ACC112 (cell line): ENCODE measurements at regions not wholly inside any gene's neighbourhood (a gene's known extent, or its start where the extent isn't known, plus 50 kb on each side); places are given as distances from the start of the nearest gene placed in this dataset.

Experiments used
- H2AFZ ChIP-seq: fragments of 200-600 bp; sonication (generic); one replicate; pipeline ENCODE4 v1.6.0; 2017; ENCODE audit warnings: antibody characterized with exemption, low read length; ENCODE audit not compliant: unreplicated experiment
- H3K27ac ChIP-seq: fragments of 200-600 bp; sonication (generic); 2 replicates; pipeline ENCODE4 v1.5.1; 2014; ENCODE audit warnings: low read depth, mild to moderate bottlenecking, antibody characterized with exemption, low read length, moderate library complexity
- H3K27me3 ChIP-seq: fragments of 200-600 bp; sonication (generic); 2 replicates; pipeline ENCODE4 v1.6.1; 2014; ENCODE audit warnings: mild to moderate bottlenecking, antibody characterized with exemption, low read length, moderate library complexity, mixed read lengths; ENCODE audit not compliant: insufficient read depth
- H3K36me3 ChIP-seq: fragments of 200-600 bp; sonication (generic); 2 replicates; pipeline ENCODE4 v1.6.1; 2016; ENCODE audit warnings: mild to moderate bottlenecking, antibody characterized with exemption, low read length, moderate library complexity, mixed read lengths; ENCODE audit not compliant: insufficient read depth
- H3K4me1 ChIP-seq: fragments of 200-600 bp; sonication (generic); one replicate; pipeline ENCODE4 v1.6.1; 2016; ENCODE audit warnings: low read length, mixed read lengths; ENCODE audit not compliant: insufficient read depth, unreplicated experiment, control insufficient read depth
- H3K4me3 ChIP-seq: fragments of 200-600 bp; sonication (generic); 2 replicates; pipeline ENCODE4 v1.5.1; 2014; ENCODE audit warnings: mild to moderate bottlenecking, low read depth, low read length
- H3K79me2 ChIP-seq: fragments of 200-600 bp; sonication (generic); one replicate; pipeline ENCODE4 v1.6.0; 2016; ENCODE audit warnings: low read length; ENCODE audit not compliant: control insufficient read depth, unreplicated experiment, insufficient read depth

DNA sequence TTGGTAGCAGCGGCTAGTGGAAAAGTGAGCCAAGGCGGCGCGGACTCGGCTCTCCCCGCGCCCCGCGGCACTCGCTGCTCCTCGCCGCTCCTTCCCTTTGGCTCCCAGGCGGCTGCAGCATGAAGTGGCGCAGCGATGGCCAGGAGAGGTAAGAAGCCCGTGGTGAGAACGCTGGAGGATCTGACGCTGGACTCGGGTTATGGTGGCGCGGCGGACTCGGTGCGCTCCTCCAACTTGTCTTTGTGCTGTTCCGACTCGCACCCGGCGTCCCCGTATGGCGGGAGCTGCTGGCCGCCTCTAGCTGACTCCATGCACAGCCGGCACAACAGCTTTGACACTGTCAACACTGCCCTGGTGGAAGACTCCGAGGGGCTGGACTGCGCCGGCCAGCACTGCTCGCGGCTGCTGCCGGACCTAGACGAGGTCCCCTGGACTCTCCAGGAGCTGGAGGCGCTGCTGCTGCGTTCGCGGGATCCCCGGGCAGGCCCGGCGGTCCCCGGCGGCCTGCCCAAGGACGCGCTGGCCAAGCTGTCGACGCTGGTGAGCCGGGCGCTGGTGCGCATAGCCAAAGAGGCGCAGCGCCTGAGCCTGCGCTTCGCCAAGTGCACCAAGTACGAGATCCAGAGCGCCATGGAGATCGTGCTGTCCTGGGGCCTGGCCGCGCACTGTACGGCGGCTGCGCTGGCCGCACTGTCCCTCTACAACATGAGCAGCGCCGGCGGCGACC is 225.6 kb upstream of the CRY1 start:
- Histone ChIP-seq H3K27me3 (peaks cover 94% of the 10 kb centered on the region), H3K36me3 (no peaks in the 10 kb centered on the region), H3K4me3 (peak overlapping the region; percentile 74), H3K27ac (no peak overlapping the region), H2AFZ (peak overlapping the region; percentile 32), H3K79me2 (no peaks in the 10 kb centered on the region), H3K4me1 (no peaks in the 10 kb centered on the region)

DNA sequence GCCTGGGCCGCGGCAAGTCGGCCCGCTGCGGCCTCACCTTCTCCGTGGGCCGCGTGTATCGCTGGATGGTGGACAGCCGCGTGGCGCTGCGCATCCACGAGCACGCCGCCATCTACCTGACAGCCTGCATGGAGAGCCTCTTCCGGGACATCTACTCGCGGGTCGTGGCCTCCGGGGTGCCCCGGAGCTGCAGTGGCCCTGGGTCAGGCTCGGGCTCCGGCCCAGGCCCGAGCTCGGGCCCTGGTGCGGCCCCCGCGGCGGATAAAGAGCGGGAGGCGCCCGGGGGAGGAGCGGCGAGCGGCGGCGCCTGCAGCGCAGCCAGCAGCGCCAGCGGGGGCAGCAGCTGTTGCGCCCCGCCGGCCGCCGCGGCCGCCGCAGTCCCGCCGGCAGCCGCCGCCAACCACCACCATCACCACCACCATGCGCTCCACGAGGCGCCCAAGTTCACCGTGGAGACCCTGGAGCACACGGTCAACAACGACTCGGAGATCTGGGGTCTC is 226.2 kb upstream of the CRY1 start:
- Histone ChIP-seq H3K27ac (no peak overlapping the region), H2AFZ (peak overlapping the region; percentile 32), H3K36me3 (no peaks in the 10 kb centered on the region), H3K4me3 (peak overlapping the region; percentile 74), H3K79me2 (no peaks in the 10 kb centered on the region), H3K4me1 (no peaks in the 10 kb centered on the region), H3K27me3 (peaks cover 87% of the 10 kb centered on the region)

DNA sequence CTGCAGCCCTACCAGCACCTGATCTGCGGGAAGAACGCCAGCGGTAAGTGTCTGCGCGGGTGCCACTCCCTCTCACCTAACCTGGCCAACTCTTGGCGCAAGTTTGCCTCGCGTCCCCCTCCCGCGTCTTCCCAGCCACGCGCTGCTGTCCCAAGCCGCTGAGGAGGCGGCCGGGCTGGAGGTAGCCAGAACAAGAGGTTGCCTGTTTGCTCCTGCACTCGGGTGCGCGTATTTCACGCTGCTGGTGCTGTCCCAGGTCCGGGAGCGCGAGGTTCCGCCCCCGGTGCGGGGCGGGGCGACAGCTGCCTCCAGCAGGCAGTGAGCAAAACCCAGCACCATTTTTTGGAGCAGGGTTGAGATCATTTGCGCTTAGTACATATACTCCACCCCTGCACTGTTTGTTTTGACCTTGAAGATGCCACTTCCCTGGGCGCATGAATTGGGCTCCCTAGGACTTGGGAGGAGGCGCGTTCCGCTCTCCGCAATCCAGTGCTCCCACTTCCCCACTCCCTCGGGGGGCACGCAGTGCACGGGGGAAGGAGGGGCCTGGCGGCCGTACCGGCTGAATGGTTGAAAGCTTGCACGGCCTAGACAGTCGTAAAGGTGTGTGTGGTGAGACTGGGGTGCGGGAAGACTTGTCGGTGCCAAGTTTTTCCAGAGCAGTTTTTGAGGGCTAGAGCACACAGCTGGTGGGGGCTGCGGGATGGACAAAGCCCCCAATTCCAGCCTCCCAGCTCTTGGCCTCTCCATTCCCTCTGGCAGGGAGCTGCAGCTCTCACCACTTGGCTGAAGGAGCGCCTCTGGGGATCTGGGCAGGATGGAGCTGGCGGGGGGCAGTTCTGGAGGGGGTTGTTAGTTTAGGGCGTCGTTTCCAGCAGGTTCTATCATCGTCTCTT is 226.9 kb upstream of the CRY1 start:
- Histone ChIP-seq H3K4me1 (no peaks in the 10 kb centered on the region), H3K4me3 (peak overlapping the region; percentile 74), H3K36me3 (no peaks in the 10 kb centered on the region), H3K79me2 (no peaks in the 10 kb centered on the region), H3K27ac (no peak overlapping the region), H2AFZ (no peak overlapping the region), H3K27me3 (peaks cover 80% of the 10 kb centered on the region)

DNA sequence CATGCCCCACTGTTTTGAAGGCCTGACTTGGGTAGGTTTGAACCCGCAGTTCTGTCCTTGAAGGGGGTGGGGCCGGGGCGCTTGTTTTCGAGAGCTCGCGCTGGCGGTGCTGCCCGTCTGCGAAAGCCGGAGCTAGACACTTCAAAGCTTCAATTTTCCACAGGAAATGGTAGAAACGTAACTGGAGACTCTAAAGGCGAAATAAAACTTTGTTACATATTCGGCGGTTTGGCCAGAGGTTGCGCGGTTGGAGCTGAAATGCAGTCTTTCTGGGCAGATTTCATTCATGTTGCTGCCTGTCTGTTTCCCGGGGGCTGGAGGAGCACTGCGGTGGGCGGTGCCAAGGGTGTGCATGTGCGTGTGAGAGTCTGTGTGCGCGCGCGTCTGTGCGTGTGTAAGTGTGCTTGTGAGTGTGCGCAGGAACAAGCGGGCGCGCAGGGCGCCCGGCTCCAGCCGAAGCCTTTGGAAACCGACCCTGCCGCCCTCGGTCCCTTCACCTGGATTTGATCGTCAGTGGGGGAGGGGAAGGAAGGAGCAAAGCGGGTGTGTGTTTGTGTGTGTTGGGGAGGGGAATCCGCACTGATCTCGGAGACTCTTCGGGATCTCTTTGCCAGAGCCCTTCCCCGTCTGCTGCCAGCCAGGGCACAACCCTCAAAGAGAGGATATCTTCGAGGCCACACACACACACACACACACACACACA is 227.7 kb upstream of the CRY1 start:
- Histone ChIP-seq H3K36me3 (no peaks in the 10 kb centered on the region), H3K27me3 (peaks cover 72% of the 10 kb centered on the region), H3K4me3 (peak overlapping the region; percentile 74), H2AFZ (no peak overlapping the region), H3K79me2 (no peaks in the 10 kb centered on the region), H3K4me1 (no peaks in the 10 kb centered on the region), H3K27ac (no peak overlapping the region)

DNA sequence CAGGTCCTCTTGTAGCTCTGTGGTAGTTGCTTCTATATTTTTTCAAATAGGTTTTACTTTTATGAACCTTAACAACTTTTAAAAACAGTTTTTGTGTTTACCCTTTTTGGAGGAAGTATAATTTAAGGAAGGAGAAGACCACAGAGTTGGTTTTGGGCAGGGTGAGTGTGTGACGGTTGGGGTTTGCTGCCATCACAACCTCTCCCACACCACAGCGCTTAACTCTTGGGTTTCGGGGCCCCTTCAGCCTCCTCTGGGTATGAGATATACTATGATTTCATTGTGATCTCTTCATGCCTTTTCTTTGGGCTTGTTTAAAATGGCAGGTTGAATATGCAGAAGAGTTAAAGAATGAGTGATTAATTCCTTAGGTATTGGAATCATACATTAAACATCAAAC is 228.7 kb upstream of the CRY1 start:
- Histone ChIP-seq H3K4me1 (no peaks in the 10 kb centered on the region), H3K4me3 (no peak overlapping the region), H3K79me2 (no peaks in the 10 kb centered on the region), H3K27ac (no peak overlapping the region), H3K36me3 (no peaks in the 10 kb centered on the region), H2AFZ (no peak overlapping the region), H3K27me3 (peaks cover 63% of the 10 kb centered on the region)

DNA sequence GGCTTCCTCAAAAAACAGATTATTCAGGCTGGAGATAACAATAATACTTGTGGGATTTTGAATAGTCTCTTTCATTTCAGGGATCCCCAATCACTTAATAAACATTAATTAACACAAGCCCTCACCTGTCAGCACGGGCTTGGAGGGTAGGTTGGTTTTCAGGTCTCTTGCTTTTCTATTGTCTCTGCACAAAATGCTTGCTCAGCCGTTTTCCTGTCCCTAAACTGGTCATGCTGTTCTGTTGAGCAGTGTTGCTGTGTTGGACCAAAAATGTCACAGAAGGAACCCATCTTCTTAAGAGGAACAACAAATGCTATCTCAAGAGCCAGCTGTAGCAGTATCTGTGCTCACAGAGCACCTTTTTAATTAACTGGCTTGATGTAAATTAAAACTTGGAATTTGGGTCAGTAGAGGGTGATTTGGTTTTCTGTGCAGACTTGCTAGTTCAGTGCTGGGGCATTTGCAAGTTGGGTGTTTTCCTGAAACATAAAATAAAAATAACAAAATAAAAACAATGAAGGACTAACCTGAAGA is 231.8 kb upstream of the CRY1 start:
- Histone ChIP-seq H3K4me1 (peaks cover 8% of the 10 kb centered on the region), H3K27me3 (peaks cover 37% of the 10 kb centered on the region), H2AFZ (no peak overlapping the region), H3K79me2 (no peaks in the 10 kb centered on the region), H3K27ac (no peak overlapping the region), H3K36me3 (no peaks in the 10 kb centered on the region), H3K4me3 (no peak overlapping the region)

DNA sequence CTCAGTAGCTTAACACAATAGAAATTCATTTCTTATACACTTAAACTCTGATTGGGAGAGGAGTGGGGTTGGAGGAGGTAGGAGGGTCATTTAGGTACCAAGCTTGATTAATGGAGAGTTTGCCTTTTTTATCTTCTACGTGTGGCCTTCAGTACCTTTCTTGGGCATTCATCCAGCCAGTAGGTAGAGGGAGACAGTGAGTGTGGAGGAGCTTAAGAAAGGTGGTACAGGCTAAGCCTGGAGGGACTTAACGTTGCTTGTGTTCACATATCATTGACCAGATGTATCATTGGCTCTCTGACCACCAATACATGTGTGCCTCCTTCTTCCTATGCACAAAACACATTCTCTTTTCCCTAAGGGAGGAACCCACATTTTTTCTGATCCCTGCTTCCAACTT is 232.9 kb upstream of the CRY1 start:
- peaks cover 8% of the 10 kb centered on the region for H3K4me1 ChIP-seq
- no peaks in the 10 kb centered on the region for H3K79me2 ChIP-seq
- peaks cover 26% of the 10 kb centered on the region for H3K27me3 ChIP-seq
- no peaks in the 10 kb centered on the region for H3K36me3 ChIP-seq
- H3K4me3 ChIP-seq: no peak overlapping the region
- H3K27ac ChIP-seq: no peak overlapping the region
- no peak overlapping the region for H2AFZ ChIP-seq

DNA sequence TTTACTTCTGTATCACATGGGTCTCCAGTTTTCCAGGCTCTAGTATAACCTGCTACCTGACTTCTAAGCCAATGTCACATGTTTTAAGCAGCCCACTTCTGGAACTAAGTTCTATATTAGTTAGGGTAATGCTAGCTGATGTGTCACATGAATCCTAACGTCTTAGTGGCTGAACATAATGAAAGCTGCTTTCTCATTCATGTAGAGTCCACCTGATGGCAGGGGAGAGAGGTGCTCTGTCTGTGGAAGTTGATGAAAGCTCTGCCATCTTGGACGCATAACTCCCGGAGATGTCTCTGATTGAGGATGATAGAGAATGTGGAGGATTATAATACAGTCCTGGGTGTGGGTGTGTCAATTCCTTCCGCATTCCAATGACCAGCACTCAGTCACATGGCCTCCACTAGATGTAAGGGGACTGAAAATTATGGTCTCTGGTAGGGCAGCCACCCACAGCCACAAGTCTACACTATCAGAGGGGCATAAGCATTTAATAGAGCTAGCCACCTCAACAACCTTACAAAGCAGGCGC is 234.4 kb upstream of the CRY1 start:
- H3K4me3 ChIP-seq: no peak overlapping the region
- H3K27ac ChIP-seq: no peak overlapping the region
- H2AFZ ChIP-seq: no peak overlapping the region
- H3K36me3 ChIP-seq: no peaks in the 10 kb centered on the region
- peaks cover 11% of the 10 kb centered on the region for H3K27me3 ChIP-seq
- peaks cover 8% of the 10 kb centered on the region for H3K4me1 ChIP-seq
- H3K79me2 ChIP-seq: no peaks in the 10 kb centered on the region

DNA sequence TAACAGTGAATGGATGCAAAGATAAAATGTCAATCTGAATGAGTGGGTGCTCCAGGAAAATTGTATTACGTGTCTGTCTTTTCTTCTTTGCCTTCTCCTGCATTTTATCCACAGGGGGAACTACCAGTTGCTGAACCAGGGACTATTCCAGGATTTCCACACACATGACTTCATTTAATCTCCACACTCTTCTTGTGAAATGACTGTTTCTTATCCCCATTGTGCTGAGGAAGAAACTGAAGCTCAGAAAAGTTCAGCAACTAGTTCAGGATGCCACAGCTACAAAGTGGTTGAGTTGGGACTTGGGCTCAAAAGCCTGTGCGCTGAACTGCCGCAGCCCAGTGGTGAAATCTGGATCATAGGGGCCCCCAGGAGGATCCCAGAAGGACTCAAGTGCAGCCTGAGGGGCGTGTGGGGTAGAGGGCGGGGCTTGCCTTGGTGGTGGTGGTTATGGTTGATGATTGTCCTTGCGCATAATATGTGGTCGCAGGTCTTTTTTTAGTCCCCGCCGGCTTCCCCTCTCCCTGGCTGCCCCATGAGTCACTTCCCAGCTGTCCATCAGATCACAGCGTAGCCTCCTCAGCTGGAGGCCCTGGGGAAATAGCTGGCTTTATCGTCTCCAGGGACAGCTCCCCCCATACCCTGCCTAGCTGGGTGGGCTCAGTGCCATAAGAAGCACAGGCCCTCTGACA is 235.2 kb upstream of the CRY1 start:
- Histone ChIP-seq H3K36me3 (no peaks in the 10 kb centered on the region), H3K27ac (peak overlapping the region; percentile 1; the same call in 1 of the 2 replicates), H2AFZ (no peak overlapping the region), H3K4me3 (no peak overlapping the region), H3K79me2 (no peaks in the 10 kb centered on the region), H3K4me1 (peaks cover 8% of the 10 kb centered on the region), H3K27me3 (peaks cover 2% of the 10 kb centered on the region; the same call in 1 of the 2 replicates)
